ENCODE measurements at regions not wholly inside any gene's neighbourhood (a gene's known extent, or its start where the extent isn't known, plus 50 kb on each side); places are given as distances from the start of the nearest gene placed in this dataset.
"Not testable (repeated sequence)": the region's sequence is repeated elsewhere in the genome, so short reads cannot be mapped to it uniquely, and the experiment has no call there.

- no peak for ATAC-seq
These were observed 273.6 kb upstream of the BTG1 start for GRCh38 chr12:92419201-92419600.

DNA sequence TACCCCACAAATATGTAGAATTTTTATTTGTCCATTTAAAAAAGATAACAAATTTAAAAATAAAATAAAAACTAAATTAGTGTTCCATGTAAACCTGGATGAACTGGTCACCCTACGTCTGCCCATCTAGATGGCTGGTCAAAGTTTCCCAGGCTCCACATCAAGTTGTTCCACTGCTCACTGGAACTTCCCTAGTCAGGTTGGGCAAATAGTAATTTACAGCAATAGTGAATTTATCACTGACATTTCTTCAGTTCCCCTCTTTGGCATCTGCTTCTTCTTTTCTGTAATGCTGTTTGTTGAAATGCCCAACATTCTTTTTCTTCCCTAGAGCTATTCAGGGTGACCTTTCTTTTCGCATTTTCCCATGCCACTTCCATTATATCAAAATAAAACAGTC lies 272.7 kb upstream of the BTG1 start:
- no peak for ATAC-seq

DNA sequence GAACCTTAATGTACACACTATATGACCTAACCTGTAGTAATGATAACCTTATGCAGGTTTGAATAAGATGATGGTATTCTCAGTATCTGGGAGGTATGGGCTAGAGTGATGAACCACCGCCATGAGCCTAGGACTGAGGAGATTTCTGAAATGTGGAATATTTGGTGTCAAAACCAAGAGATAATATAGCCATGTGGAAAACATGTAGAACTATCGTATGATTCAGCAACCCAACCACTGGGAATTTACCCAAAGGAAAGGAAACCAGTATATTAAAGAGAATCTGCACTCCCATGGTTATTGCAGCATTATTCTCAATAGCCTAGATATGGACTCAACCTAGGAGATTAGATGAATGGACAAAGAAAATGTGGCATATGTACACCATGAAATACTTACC lies 271.7 kb upstream of the BTG1 start:
- no peak for ATAC-seq

DNA sequence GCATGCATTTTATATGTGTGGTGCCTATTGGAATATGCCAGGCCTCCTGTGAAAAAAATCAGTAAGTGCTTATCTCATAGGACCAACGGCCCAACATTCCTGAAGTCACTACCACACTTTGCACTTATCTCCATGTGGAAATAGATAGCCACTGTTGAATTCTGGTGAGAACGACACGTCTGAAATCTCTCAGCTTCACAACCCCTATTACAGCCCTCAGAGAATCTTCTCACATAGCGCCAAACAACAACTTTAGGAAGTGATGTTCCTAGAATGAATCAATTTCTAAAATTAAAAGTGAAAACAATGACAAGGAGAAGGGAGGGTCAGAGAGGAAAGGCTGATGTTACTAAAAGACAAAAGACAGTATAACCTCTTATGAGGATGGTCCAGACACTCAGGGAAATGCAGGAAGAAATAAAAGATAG lies 270.8 kb upstream of the BTG1 start:
- ATAC-seq: no peak

GRCh38 chr12:92414170-92415070 lies 268.8 kb upstream of the BTG1 start:
- peak; percentile 72 for ATAC-seq

- no peak for ATAC-seq
These were observed 267.6 kb upstream of the BTG1 start for GRCh38 chr12:92413286-92413685.

GRCh38 chr12:92412856-92413255 lies 267.2 kb upstream of the BTG1 start:
- no peak for ATAC-seq

- ATAC-seq: no peak
These were observed 266.0 kb upstream of the BTG1 start for GRCh38 chr12:92411687-92412086.

- peak; percentile 74 for ATAC-seq
These were observed 262.6 kb upstream of the BTG1 start for GRCh38 chr12:92408072-92408900.

GRCh38 chr12:92406404-92407070 lies 260.9 kb upstream of the BTG1 start:
- not testable (repeated sequence) for ATAC-seq

DNA sequence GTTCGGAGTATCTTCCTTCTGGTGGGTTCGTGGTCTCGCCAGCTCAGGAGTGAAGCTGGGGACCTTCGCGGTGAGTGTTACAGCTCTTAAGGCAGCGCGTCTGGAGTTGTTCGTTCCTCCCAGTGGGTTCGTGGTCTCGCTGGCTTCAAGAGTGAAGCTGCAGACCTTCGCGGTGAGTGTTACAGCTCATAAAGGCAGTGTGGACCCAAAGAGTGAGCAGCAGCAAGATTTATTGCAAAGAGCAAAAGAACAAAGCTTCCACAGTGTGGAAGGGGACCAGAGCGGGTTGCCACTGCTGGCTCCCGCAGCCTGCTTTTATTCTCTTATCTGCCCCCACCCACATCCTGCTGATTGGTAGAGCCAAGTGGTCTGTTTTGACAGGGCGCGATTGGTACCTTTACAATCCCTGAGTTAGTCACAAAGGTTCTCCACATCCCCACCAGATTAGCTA lies 260.2 kb upstream of the BTG1 start:
- not testable (repeated sequence) for ATAC-seq

DNA sequence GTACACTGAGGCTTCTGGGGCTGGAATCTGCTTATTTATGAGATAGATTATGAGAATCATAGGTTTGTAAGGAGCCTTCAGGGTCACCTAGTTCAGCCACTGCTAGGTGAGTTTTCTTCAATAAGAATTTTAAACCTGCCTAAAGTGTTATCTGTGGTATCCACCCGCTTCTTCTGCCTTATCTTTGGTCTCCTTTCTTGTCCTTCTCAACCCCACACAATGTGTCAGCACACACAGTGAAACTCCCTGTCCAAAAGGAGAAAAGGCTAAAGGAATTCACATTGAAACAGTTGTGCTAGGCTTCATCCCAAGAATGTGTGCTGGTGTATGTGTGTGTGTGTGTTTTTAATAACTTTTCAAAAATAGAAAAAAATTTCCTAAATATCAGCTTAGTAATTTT lies 259.3 kb upstream of the BTG1 start:
- no peak for ATAC-seq

GRCh38 chr12:92404259-92404894 lies 258.7 kb upstream of the BTG1 start:
- no peak for ATAC-seq

DNA sequence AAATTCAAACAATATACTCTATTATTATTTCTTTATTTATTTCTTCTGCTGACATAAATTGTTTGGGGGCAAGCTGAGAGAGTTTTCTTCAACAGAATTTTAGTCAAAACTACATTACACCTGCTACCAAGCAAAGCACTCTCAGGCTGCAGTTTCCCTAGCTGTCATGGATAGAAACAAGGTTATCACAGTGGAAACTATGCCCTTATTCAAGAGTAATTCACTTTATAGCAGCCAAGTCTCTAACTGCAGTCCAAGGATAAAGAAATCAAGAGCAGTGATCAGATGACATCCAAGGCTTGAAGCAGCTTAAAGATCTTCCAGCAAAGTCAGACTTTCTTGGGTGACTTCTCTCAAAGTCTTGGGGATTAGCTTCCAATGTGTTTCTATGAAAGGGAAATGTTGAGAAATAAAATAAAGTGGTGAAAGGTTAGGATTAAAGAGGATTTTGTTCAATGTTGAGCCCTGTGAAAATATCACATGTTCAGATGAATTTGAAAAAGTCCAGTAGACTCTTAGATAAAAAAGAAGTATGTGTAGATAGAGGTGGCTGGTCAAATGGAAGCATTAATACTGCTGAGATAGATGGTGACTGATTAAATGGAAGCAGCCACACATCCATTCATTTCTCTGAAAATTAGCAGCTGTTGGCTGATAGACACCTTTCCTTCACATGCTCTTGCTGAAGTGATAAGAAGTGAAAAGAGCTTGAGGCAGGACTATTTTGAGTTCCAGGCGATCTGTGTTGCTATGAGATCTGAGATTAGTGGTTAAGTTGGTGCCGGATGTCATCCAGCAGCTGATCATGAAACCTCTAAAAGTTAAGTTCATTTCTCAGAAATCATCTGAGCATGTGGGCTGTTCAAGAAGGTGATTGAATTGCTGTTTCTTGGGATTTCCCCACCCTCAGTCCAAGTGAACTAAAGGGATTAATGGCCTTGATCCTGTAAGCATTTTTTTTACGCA lies 257.8 kb upstream of the BTG1 start:
- ATAC-seq: peak; percentile 45

DNA sequence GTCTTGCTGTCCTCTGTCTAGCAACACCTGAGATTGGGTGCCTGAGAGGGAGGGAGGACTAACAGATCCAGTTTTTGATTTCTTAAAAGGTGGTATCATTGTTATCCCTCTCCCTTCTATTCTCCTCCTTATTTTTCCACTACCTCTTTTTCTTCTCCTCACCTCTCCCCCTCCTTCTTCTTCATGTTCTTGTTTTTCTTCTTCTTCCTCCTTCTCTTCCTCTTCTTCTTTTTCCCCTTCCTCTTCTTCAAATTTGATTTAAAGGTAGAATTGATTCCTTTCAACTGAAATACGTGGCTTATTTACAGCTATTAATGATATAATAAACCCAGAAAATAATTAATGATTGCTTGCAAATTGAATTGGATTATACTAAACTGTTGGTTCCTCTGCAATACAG lies 256.8 kb upstream of the BTG1 start:
- no peak for ATAC-seq

- ATAC-seq: no peak
These were observed 254.4 kb upstream of the BTG1 start for GRCh38 chr12:92400006-92400405.

- ATAC-seq: no peak
These were observed 253.1 kb upstream of the BTG1 start for GRCh38 chr12:92398565-92399309.

DNA sequence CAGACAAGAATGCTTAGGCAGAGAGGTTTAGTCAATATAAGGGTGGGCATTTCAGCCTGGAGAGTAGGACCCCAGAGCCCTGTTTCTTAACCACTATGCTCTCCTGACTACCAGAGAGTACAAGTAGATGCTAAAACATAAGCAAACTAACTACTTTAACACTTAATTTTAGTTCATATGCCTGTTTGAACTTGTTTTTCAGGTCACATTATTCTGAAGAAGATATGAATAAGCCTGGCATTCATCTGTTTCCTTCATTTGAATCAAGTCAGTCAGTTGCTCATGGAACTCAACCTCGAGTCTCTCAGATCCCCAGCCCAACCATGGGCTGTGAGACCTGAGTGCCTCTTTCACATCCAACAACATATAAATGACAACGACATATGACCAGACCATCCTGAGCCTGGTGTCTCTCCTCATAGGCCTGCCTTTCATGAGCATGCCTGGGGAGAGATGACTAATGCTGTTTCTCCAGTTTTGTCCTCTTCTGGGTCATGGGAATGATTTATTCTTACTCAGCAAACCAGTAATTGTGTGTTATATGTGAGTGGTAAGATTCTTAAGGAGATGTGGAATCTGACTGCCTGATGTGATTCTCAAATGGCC lies 251.1 kb upstream of the BTG1 start:
- ATAC-seq: peak; percentile 93

- ATAC-seq: no peak
These were observed 249.7 kb upstream of the BTG1 start for GRCh38 chr12:92395322-92395721.

GRCh38 chr12:92394895-92395294 lies 249.2 kb upstream of the BTG1 start:
- no peak for ATAC-seq
